Body of pancreas (tissue), 4 donors: ENCODE measurements at regions not wholly inside any gene's neighbourhood (a gene's known extent, or its start where the extent isn't known, plus 50 kb on each side); places are given as distances from the start of the nearest gene placed in this dataset.

ENCODE experiments used
- ATAC-seq: fragments of 150-250 bp; one replicate; pipeline ENCODE4 v1.9.1; 2016
- DNase-seq, 4 donors: peaks; one replicate each; pipeline ENCODE4 v3.0.0-alpha.2; 2019
- H3K27ac ChIP-seq, 4 donors: fragments of 200-600 bp; sonication (generic); 1 replicate in 3 of 4; 2 replicates in 1 of 4; pipeline versions ENCODE4 v1.5.1 to v1.6.1; 2016 to 2019; ENCODE audit warnings: mild to moderate bottlenecking in 1 of 4, mixed read lengths in 1 of 4, moderate library complexity in 1 of 4
- H3K27me3 ChIP-seq, 2 donors: fragments of 200-600 bp; sonication (generic); one replicate each; pipeline ENCODE4 v1.6.0; 2016; ENCODE audit warnings: mild to moderate bottlenecking in 1 of 2
- H3K36me3 ChIP-seq, 2 donors: fragments of 200-600 bp; sonication (generic); replicated peaks in 1 of 2; 2 replicates each; pipeline ENCODE4 v1.5.1; 2016; ENCODE audit warnings: low read depth in 2 of 2; ENCODE audit not compliant: insufficient read depth in 1 of 2
- H3K4me1 ChIP-seq: fragments of 200-600 bp; sonication (generic); one replicate; pipeline ENCODE4 v1.6.0; 2016
- H3K4me3 ChIP-seq, 2 donors: fragments of 200-600 bp; sonication (generic); 1 replicate in 1 of 2; 2 replicates in 1 of 2; pipeline ENCODE4 v1.5.1; 2016 to 2019
- H3K9me3 ChIP-seq, 3 donors: fragments of 200-600 bp; sonication (generic); 1 replicate in 2 of 3; 2 replicates in 1 of 3; pipeline ENCODE4 v1.5.1; 2016
- CTCF ChIP-seq, 7 experiments: fragments of 450-650 bp in 4 of 7; fragments of 200-600 bp in 3 of 7; sonication (generic) in 3 of 7; IDR thresholded peaks; one replicate each; pipeline ENCODE4 v1.5.1; 2016 to 2019; ENCODE audit warnings: antibody characterized with exemption in 7 of 7
- POLR2A ChIP-seq, 3 donors: fragments of 450-650 bp; IDR thresholded peaks; one replicate each; pipeline ENCODE4 v1.6.1; 2016; ENCODE audit warnings: antibody characterized with exemption in 3 of 3, mild to moderate bottlenecking in 2 of 3
- WGBS, 2 donors: methylation state at CpG; one replicate each; pipeline ENCODE4 v1.1.5; 2017; 5-methylcytosine and 5-hydroxymethylcytosine counted together
- intact Hi-C: fragments of 100-400 bp; cut with DNase I; formaldehyde crosslinking; loops from one replicate; pipeline ENCODE4 v1.15.1; 2023

DNA sequence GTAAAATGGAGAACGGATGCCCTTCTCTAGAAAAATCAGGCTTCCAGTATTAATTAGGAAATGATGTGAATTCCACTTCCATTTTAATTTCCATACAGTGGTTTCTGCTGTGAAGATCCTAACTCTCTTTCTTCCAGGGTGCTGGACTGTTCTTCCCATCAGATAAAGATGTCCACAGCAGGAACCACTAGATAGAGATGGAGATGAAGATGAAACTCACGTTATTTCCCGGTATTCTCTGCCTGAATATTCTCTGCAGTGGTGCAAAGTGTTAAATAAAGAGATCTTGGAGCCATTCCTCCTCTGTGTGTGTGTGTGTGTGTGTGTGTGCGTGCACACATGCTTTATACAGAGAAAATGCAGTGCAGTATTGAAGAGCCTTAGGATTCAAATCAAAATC lies 727.5 kb downstream of the KCNJ2 start:
- DNase-seq = no peak
- no peak for ATAC-seq
- H3K9me3 ChIP-seq = no peaks in the 10 kb centered on the region
- no peak overlapping the region for H3K4me3 ChIP-seq
- no peaks in the 10 kb centered on the region for H3K36me3 ChIP-seq
- no peak overlapping the region for H3K27ac ChIP-seq
- intact Hi-C loops = no loop called here
- 72 to 83% methylated on average over 4 of the region's 4 CpGs for WGBS, 2 donors
- no peaks in the 10 kb centered on the region for H3K27me3 ChIP-seq
- no peak for TF ChIP-seq CTCF (IDR thresholded peaks at IDR 0.05)
- TF ChIP-seq POLR2A (IDR thresholded peaks at IDR 0.05) = no peak
- no peaks in the 10 kb centered on the region for H3K4me1 ChIP-seq

DNA sequence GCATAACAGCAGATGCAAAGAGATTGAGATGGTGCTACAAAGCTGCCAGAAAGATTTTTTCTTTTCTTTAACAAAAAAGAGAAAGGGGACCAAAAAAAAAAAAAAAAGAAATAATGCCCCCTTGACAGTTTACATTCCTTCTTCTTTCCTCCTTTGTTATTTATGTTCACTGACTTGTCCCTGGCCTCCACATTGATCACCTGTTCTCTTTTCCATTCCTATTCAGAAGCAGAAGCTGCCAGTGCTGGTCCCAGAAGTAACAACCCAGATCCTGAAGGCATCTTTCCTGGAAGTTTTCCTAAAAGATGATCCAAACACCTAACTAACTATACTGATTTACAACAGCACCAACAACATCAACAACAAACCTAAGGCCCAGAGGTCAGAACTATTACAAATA lies 728.1 kb downstream of the KCNJ2 start:
- DNase-seq (no peak), ATAC-seq (no peak)
- no peaks in the 10 kb centered on the region for H3K9me3 ChIP-seq
- no peaks in the 10 kb centered on the region for H3K36me3 ChIP-seq
- TF ChIP-seq CTCF (IDR thresholded peaks at IDR 0.05) (no peak), POLR2A (IDR thresholded peaks at IDR 0.05) (no peak)
- H3K27me3 ChIP-seq = no peaks in the 10 kb centered on the region
- intact Hi-C loops = no loop called here
- no peaks in the 10 kb centered on the region for H3K4me1 ChIP-seq
- no peak overlapping the region for H3K4me3 ChIP-seq
- H3K27ac ChIP-seq = no peak overlapping the region

- ATAC-seq (no peak), DNase-seq (no peak)
- no peak overlapping the region for H3K27ac ChIP-seq
- WGBS, 2 donors = 73 to 86% methylated on average over 2 of the region's 2 CpGs
- H3K4me3 ChIP-seq = no peak overlapping the region
- no peaks in the 10 kb centered on the region for H3K4me1 ChIP-seq
- H3K27me3 ChIP-seq = no peaks in the 10 kb centered on the region
- no peaks in the 10 kb centered on the region for H3K36me3 ChIP-seq
- no peaks in the 10 kb centered on the region for H3K9me3 ChIP-seq
- no peak for TF ChIP-seq CTCF (IDR thresholded peaks at IDR 0.05)
- TF ChIP-seq POLR2A (IDR thresholded peaks at IDR 0.05) = no peak
- intact Hi-C loops = no loop called here
Observed at GRCh38 chr17:70901870-70902269, 732.5 kb downstream of the KCNJ2 start.

GRCh38 chr17:70905796-70906195 lies 736.5 kb downstream of the KCNJ2 start:
- no peak overlapping the region for H3K4me3 ChIP-seq
- WGBS, 2 donors = 37 to 49% methylated on average over 3 of the region's 3 CpGs
- peak; percentile 15 to 50 (median 30) for DNase-seq
- H3K27me3 ChIP-seq = no peaks in the 10 kb centered on the region
- no peaks in the 10 kb centered on the region for H3K9me3 ChIP-seq
- ATAC-seq = peak; percentile 63
- intact Hi-C loops = no loop called here
- no peak overlapping the region for H3K27ac ChIP-seq
- TF ChIP-seq POLR2A (IDR thresholded peaks at IDR 0.05) (no peak), CTCF (IDR thresholded peaks at IDR 0.05) (no peak)
- H3K36me3 ChIP-seq = no peaks in the 10 kb centered on the region
- no peaks in the 10 kb centered on the region for H3K4me1 ChIP-seq

DNA sequence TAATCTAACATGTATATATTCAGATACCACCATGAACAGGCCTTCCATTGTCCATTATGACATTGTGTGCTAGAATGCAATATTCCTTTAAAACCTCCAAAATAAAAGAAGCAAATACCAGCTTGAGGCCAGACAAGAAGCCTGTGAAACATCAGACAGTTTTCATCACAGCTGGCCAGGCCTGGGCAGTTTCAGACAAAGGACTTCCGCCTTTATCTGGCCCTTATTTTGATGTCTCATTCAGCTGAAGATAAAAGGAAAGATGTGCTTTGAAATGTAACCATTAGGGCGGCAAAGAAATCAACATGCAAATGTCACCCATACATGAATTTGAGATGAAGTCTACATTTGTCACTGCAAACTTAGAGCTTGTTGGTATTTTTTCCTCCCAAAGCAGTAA lies 737.5 kb downstream of the KCNJ2 start:
- H3K36me3 ChIP-seq = no peaks in the 10 kb centered on the region
- intact Hi-C loops = no loop called here
- no peak overlapping the region for H3K27ac ChIP-seq
- no peaks in the 10 kb centered on the region for H3K27me3 ChIP-seq
- 66 to 75% methylated on average over 2 of the region's 2 CpGs for WGBS, 2 donors
- no peaks in the 10 kb centered on the region for H3K4me1 ChIP-seq
- no peak overlapping the region for H3K4me3 ChIP-seq
- TF ChIP-seq POLR2A (IDR thresholded peaks at IDR 0.05) = no peak
- TF ChIP-seq CTCF (IDR thresholded peaks at IDR 0.05) = no peak
- no peak for DNase-seq
- H3K9me3 ChIP-seq = no peaks in the 10 kb centered on the region
- ATAC-seq = no peak
